Bronchial epithelial cell (primary cell): ENCODE measurements at regions not wholly inside any gene's neighbourhood (a gene's known extent, or its start where the extent isn't known, plus 50 kb on each side); places are given as distances from the start of the nearest gene placed in this dataset.

Source experiments
- DNase-seq: peaks from one replicate; pipeline ENCODE4 v3.0.0-alpha.2; 2010; ENCODE audit warnings: low read depth
- FAIRE-seq: peaks from 2 replicates; lab custom pipeline; 2011; peaks lifted over from hg19 to GRCh38; lab: Jason Lieb, UNC
- H3K27me3 ChIP-seq: 2 replicates; pipeline ENCODE4 v1.5.1; 2011; ENCODE audit warnings: low read length; ENCODE audit not compliant: control insufficient read depth, insufficient read depth
- H3K36me3 ChIP-seq: 2 replicates; pipeline ENCODE4 v1.5.1; 2011; ENCODE audit warnings: low read length; ENCODE audit not compliant: control insufficient read depth, insufficient read depth
- H3K4me3 ChIP-seq: 2 replicates; pipeline ENCODE4 v1.5.1; 2011; ENCODE audit warnings: mild to moderate bottlenecking, low read depth, low read length, control low read depth
- TF ChIP-seq, protein P1 (sequence below): IDR thresholded peaks from 2 replicates; pipeline ENCODE4 v1.5.1; 2011; ENCODE audit warnings: mild to moderate bottlenecking, moderate library complexity, low read length, control low read depth, inconsistent platforms; ENCODE audit not compliant: insufficient read depth, severe bottlenecking

DNA sequence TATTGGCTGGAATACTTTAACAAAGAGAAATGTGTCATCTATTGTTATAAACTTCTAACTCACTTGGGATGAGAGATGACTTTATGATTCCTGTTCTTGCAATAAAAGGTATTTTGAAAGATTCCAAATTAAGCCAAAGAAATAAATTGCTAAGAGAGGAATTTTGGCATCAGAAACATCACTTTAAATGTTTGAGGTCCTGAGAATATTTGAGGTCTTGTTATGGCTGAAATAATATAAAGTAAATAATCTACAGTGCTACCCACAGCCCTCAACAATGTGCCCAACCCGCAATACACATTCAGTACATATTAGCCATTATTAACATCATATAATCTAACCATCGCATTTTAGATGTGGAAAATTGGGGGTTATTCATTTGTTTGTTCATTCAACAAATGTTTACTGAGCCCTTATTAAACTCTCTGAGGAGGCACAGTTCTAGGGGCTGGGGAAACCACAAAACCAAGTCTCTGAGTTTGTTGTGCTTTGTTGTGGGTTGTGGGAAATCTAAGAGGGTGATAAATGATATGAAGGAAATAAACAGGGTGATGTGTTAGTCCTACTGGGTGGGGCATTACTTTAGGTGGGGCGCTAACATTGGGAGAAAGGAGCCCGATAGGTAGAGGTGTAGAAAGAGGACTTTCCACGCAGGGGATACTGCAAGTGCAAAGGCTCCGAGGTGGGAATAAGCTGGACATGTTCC is 135.2 kb upstream of the CLINT1 start:
- no peak for DNase-seq
- no peak for FAIRE-seq
- no peak overlapping the region for H3K4me3 ChIP-seq
- no peaks in the 10 kb centered on the region for H3K36me3 ChIP-seq
- TF ChIP-seq, protein P1, sequence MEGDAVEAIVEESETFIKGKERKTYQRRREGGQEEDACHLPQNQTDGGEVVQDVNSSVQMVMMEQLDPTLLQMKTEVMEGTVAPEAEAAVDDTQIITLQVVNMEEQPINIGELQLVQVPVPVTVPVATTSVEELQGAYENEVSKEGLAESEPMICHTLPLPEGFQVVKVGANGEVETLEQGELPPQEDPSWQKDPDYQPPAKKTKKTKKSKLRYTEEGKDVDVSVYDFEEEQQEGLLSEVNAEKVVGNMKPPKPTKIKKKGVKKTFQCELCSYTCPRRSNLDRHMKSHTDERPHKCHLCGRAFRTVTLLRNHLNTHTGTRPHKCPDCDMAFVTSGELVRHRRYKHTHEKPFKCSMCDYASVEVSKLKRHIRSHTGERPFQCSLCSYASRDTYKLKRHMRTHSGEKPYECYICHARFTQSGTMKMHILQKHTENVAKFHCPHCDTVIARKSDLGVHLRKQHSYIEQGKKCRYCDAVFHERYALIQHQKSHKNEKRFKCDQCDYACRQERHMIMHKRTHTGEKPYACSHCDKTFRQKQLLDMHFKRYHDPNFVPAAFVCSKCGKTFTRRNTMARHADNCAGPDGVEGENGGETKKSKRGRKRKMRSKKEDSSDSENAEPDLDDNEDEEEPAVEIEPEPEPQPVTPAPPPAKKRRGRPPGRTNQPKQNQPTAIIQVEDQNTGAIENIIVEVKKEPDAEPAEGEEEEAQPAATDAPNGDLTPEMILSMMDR: no peak
- H3K27me3 ChIP-seq: no peaks in the 10 kb centered on the region

DNA sequence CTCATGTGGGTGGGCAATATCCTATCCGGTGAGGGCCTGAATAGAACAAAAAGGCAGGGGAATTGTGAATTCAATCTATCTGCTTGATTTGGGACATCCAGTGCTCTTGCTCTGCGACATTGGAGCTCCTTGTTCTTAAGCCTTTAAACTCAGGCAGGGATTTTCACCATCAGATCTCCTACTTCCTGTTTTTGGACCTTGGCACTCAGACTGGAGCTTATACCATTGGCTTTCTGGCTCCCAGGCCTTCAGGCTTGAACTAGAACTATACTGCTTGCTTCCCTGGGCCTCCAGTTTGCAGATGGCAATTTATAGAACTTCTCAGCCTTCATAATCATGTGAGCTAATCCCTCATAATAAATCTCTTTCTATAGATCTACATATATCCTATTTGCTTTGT is 134.3 kb upstream of the CLINT1 start:
- Histone ChIP-seq H3K4me3 (no peak overlapping the region), H3K36me3 (no peaks in the 10 kb centered on the region), H3K27me3 (no peaks in the 10 kb centered on the region)
- FAIRE-seq (no peak), DNase-seq (no peak)
- TF ChIP-seq, protein P1: no peak

DNA sequence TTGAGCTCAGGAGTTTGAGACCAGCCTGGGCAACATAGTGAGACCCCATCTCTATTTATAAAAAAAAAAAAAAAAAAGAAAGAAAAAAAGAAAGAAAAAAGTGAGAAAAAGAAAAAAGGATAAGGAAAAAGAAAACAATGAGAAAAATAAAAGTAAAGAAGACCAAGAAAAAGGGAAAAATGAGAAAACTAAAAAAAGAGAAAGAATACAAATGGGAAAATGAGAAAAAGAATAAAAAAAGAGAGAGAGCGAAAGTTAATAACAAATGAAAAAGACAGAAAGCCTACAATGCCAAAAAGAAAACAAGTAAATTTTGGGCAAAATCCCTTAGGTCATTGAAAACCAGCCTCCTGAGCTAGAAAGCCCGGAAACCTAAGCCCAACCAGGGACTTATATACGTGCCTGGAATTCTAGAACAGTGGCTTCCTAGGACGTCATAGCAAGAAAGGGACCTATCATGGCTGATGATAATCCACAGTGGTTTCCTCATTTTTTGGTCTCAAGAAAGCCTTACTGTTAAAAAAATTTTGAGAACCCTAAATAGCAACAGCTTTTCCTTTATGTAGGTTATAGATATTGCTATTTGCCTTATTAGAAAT is 131.7 kb upstream of the CLINT1 start:
- H3K4me3 ChIP-seq: no peak overlapping the region
- no peaks in the 10 kb centered on the region for H3K27me3 ChIP-seq
- FAIRE-seq: no peak
- H3K36me3 ChIP-seq: no peaks in the 10 kb centered on the region
- TF ChIP-seq, protein P1: no peak
- DNase-seq: no peak

DNA sequence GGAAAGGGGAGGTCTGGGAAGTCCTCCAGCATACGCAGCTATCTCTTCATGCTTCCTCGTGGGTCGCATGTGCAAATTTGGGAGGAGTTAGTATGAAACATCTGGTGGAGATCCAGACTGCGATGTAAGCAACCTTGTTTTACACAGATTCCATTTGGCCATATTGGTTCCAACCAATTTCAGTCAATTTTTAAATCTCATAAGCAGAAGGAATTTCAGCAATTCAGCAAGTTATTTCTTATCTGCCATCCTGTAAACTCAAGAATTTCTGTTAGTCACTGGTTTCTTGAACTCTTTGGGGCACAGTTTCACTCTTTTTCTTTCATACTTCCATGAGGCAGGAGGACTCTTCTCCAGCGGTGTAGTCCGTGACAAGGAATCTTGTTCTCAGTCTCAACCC is 130.4 kb upstream of the CLINT1 start:
- TF ChIP-seq, protein P1: no peak
- no peaks in the 10 kb centered on the region for H3K27me3 ChIP-seq
- H3K36me3 ChIP-seq: no peaks in the 10 kb centered on the region
- FAIRE-seq: no peak
- no peak for DNase-seq
- no peak overlapping the region for H3K4me3 ChIP-seq

DNA sequence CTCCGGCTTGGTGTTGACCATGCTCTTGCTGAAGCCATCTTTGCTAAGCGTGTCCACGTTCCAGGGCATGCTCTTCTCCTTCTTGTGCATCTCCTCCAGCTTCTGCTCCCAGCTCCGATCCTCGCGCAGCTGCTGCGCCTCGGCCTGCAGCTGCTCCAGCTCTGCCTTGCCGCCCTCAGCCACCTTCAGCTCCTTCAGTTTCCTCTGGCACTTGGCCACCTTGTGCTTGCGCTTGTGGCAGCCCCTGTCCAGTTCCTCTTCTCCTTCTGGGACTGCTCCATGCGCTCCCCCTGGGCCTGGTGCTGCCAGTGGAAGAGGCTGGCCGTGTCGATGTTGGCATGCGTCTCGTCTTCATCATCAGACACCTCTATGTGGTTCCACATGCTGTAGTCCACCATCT is 128.3 kb upstream of the CLINT1 start:
- no peaks in the 10 kb centered on the region for H3K27me3 ChIP-seq
- H3K36me3 ChIP-seq: no peaks in the 10 kb centered on the region
- DNase-seq (no peak), FAIRE-seq (no peak)
- TF ChIP-seq, protein P1: no peak
- H3K4me3 ChIP-seq: no peak overlapping the region
